Skeletal muscle cell (primary cell): ENCODE measurements at regions not wholly inside any gene's neighbourhood (a gene's known extent, or its start where the extent isn't known, plus 50 kb on each side); places are given as distances from the start of the nearest gene placed in this dataset.

Source experiments
- DNase-seq: peaks from one replicate; pipeline ENCODE4 v3.0.0-alpha.2; 2010; ENCODE audit warnings: low read depth
- H3K4me3 ChIP-seq: 2 replicates; pipeline ENCODE4 v1.5.1; 2011; ENCODE audit warnings: low read depth, mild to moderate bottlenecking, control low read depth, low read length, moderate library complexity

GRCh38 chr11:91970624-91971023 lies 254.0 kb upstream of the FAT3 start:
- no peak for DNase-seq
- H3K4me3 ChIP-seq, result no peak overlapping the region

GRCh38 chr11:91969486-91969885 lies 255.1 kb upstream of the FAT3 start:
- DNase-seq, result no peak

GRCh38 chr11:91967691-91968045 lies 256.9 kb upstream of the FAT3 start:
- no peak overlapping the region for H3K4me3 ChIP-seq
- no peak for DNase-seq

More at GRCh38 chr11:91969486-91969885, 255.1 kb upstream of the FAT3 start:
- H3K4me3 ChIP-seq, result no peak overlapping the region

- H3K4me3 ChIP-seq, result no peak overlapping the region
- DNase-seq, result no peak
Measured at GRCh38 chr11:91967026-91967690, 257.5 kb upstream of the FAT3 start.

- no peak overlapping the region for H3K4me3 ChIP-seq
- no peak for DNase-seq
Measured at GRCh38 chr11:91966368-91966767, 258.2 kb upstream of the FAT3 start.

- no peak for DNase-seq
- no peak overlapping the region for H3K4me3 ChIP-seq
Measured at GRCh38 chr11:91960770-91961169, 263.8 kb upstream of the FAT3 start.

GRCh38 chr11:91959411-91959810 lies 265.2 kb upstream of the FAT3 start:
- no peak for DNase-seq

GRCh38 chr11:91956711-91957110 lies 267.9 kb upstream of the FAT3 start:
- DNase-seq, result no peak
- no peak overlapping the region for H3K4me3 ChIP-seq

More at GRCh38 chr11:91959411-91959810, 265.2 kb upstream of the FAT3 start:
- no peak overlapping the region for H3K4me3 ChIP-seq

GRCh38 chr11:91955206-91955605 lies 269.4 kb upstream of the FAT3 start:
- no peak overlapping the region for H3K4me3 ChIP-seq
- DNase-seq, result no peak

- no peak for DNase-seq
- no peak overlapping the region for H3K4me3 ChIP-seq
Measured at GRCh38 chr11:91952056-91952455, 272.6 kb upstream of the FAT3 start.

GRCh38 chr11:91947215-91947820 lies 277.3 kb upstream of the FAT3 start:
- peak; percentile 43 for DNase-seq
- H3K4me3 ChIP-seq, result no peak overlapping the region

GRCh38 chr11:91946397-91946951 lies 278.1 kb upstream of the FAT3 start:
- DNase-seq, result no peak
- no peak overlapping the region for H3K4me3 ChIP-seq

- DNase-seq, result no peak
- H3K4me3 ChIP-seq, result no peak overlapping the region
Measured at GRCh38 chr11:91935120-91935519, 289.5 kb upstream of the FAT3 start.

- DNase-seq, result peak; percentile 14
- no peak overlapping the region for H3K4me3 ChIP-seq
Measured at GRCh38 chr11:91932151-91932821, 292.3 kb upstream of the FAT3 start.

- H3K4me3 ChIP-seq, result no peak overlapping the region
- no peak for DNase-seq
Measured at GRCh38 chr11:91927448-91927847, 297.2 kb upstream of the FAT3 start.

GRCh38 chr11:91926965-91927364 lies 297.7 kb upstream of the FAT3 start:
- H3K4me3 ChIP-seq, result no peak overlapping the region

GRCh38 chr11:91922846-91923245 lies 301.8 kb upstream of the FAT3 start:
- no peak overlapping the region for H3K4me3 ChIP-seq
- DNase-seq, result no peak

More at GRCh38 chr11:91926965-91927364, 297.7 kb upstream of the FAT3 start:
- peak; percentile 19 for DNase-seq

- H3K4me3 ChIP-seq, result no peak overlapping the region
- DNase-seq, result no peak
Measured at GRCh38 chr11:91921974-91922373, 302.6 kb upstream of the FAT3 start.

GRCh38 chr11:91913407-91913806 lies 311.2 kb upstream of the FAT3 start:
- DNase-seq, result no peak
- H3K4me3 ChIP-seq, result no peak overlapping the region

- H3K4me3 ChIP-seq, result no peak overlapping the region
- no peak for DNase-seq
Measured at GRCh38 chr11:91912322-91912721, 312.3 kb upstream of the FAT3 start.
